ENCODE measurements at regions not wholly inside any gene's neighbourhood (a gene's known extent, or its start where the extent isn't known, plus 50 kb on each side); places are given as distances from the start of the nearest gene placed in this dataset.

GRCh38 chr5:169424279-169424655 is 123.3 kb upstream of the SLIT3 start:
- Histone ChIP-seq H3K27ac (replicated peaks) (no peak overlapping the region), H3K36me3 (no peaks in the 10 kb centered on the region), H3K9me3 (replicated peaks) (no peaks in the 10 kb centered on the region), H3K4me3 (no peak overlapping the region), H3K4me1 (peaks cover 23% of the 10 kb centered on the region), H3K27me3 (ENCODE audit: low read depth) (no peaks in the 10 kb centered on the region)
- intact Hi-C loops (cut with micrococcal nuclease) = no loop called here
- TF ChIP-seq, protein P1, sequence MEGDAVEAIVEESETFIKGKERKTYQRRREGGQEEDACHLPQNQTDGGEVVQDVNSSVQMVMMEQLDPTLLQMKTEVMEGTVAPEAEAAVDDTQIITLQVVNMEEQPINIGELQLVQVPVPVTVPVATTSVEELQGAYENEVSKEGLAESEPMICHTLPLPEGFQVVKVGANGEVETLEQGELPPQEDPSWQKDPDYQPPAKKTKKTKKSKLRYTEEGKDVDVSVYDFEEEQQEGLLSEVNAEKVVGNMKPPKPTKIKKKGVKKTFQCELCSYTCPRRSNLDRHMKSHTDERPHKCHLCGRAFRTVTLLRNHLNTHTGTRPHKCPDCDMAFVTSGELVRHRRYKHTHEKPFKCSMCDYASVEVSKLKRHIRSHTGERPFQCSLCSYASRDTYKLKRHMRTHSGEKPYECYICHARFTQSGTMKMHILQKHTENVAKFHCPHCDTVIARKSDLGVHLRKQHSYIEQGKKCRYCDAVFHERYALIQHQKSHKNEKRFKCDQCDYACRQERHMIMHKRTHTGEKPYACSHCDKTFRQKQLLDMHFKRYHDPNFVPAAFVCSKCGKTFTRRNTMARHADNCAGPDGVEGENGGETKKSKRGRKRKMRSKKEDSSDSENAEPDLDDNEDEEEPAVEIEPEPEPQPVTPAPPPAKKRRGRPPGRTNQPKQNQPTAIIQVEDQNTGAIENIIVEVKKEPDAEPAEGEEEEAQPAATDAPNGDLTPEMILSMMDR (IDR thresholded peaks at IDR 0.05; ENCODE audit: borderline replicate concordance) = no peak
- DNase-seq = no peak

GRCh38 chr5:169423580-169424278 is 122.8 kb upstream of the SLIT3 start:
- DNase-seq = no peak
- TF ChIP-seq, protein P1 (IDR thresholded peaks at IDR 0.05; ENCODE audit: borderline replicate concordance) = no peak
- no peaks in the 10 kb centered on the region for H3K9me3 ChIP-seq (replicated peaks)
- H3K4me1 ChIP-seq = peaks cover 21% of the 10 kb centered on the region
- intact Hi-C loops (cut with micrococcal nuclease) = no loop called here
- no peak overlapping the region for H3K27ac ChIP-seq (replicated peaks)
- H3K27me3 ChIP-seq (ENCODE audit: low read depth) = no peaks in the 10 kb centered on the region
- H3K4me3 ChIP-seq = no peak overlapping the region
- H3K36me3 ChIP-seq = no peaks in the 10 kb centered on the region

- no peak overlapping the region for H3K4me3 ChIP-seq
Measured at GRCh38 chr5:169422087-169422486, 121.1 kb upstream of the SLIT3 start.

GRCh38 chr5:169421677-169422076 is 120.7 kb upstream of the SLIT3 start:
- no peak overlapping the region for H3K27ac ChIP-seq (replicated peaks)
- H3K4me3 ChIP-seq = no peak overlapping the region
- H3K9me3 ChIP-seq (replicated peaks) = no peaks in the 10 kb centered on the region
- TF ChIP-seq, protein P1 (IDR thresholded peaks at IDR 0.05; ENCODE audit: borderline replicate concordance) = no peak
- intact Hi-C loops (cut with micrococcal nuclease) = no loop called here
- no peak for DNase-seq
- peaks cover 20% of the 10 kb centered on the region for H3K4me1 ChIP-seq
- no peaks in the 10 kb centered on the region for H3K27me3 ChIP-seq (ENCODE audit: low read depth)
- H3K36me3 ChIP-seq = no peaks in the 10 kb centered on the region

More at GRCh38 chr5:169422087-169422486, 121.1 kb upstream of the SLIT3 start:
- intact Hi-C loops (cut with micrococcal nuclease) = no loop called here
- no peak for DNase-seq
- no peaks in the 10 kb centered on the region for H3K36me3 ChIP-seq
- H3K27me3 ChIP-seq (ENCODE audit: low read depth) = no peaks in the 10 kb centered on the region
- H3K27ac ChIP-seq (replicated peaks) = no peak overlapping the region
- TF ChIP-seq, protein P1 (IDR thresholded peaks at IDR 0.05; ENCODE audit: borderline replicate concordance) = no peak
- peaks cover 20% of the 10 kb centered on the region for H3K4me1 ChIP-seq
- H3K9me3 ChIP-seq (replicated peaks) = no peaks in the 10 kb centered on the region

- no peaks in the 10 kb centered on the region for H3K27me3 ChIP-seq (ENCODE audit: low read depth)
- no peaks in the 10 kb centered on the region for H3K4me1 ChIP-seq
- TF ChIP-seq, protein P1 (IDR thresholded peaks at IDR 0.05; ENCODE audit: borderline replicate concordance) = no peak
- intact Hi-C loops (cut with micrococcal nuclease) = no loop called here
- no peak for DNase-seq
- H3K27ac ChIP-seq (replicated peaks) = no peak overlapping the region
- no peaks in the 10 kb centered on the region for H3K9me3 ChIP-seq (replicated peaks)
- H3K36me3 ChIP-seq = no peaks in the 10 kb centered on the region
- H3K4me3 ChIP-seq = no peak overlapping the region
Measured at GRCh38 chr5:169417676-169418075, 116.7 kb upstream of the SLIT3 start.
